H1 (cell line): ENCODE measurements at regions not wholly inside any gene's neighbourhood (a gene's known extent, or its start where the extent isn't known, plus 50 kb on each side); places are given as distances from the start of the nearest gene placed in this dataset.

ENCODE experiments used
- CTCF ChIP-seq, 3 experiments: IDR thresholded peaks; 1 replicate in 2 of 3; 2 replicates in 1 of 3; pipeline versions ENCODE4 v1.5.1 to v1.6.1; 2011; ENCODE audit warnings: low read length in 3 of 3, mild to moderate bottlenecking in 3 of 3, inconsistent platforms in 2 of 3, low read depth in 1 of 3, moderate library complexity in 1 of 3; ENCODE audit not compliant: insufficient read depth in 1 of 3; ENCODE audit errors: control extremely low read depth in 1 of 3
- EZH2 ChIP-seq: fragments of 200-600 bp; sonication (generic); IDR thresholded peaks from 2 replicates; pipeline ENCODE4 v1.7.1; 2012; ENCODE audit warnings: low read depth, mild to moderate bottlenecking, moderate library complexity, low read length, inconsistent platforms; ENCODE audit not compliant: severe bottlenecking
- MAFK ChIP-seq: IDR thresholded peaks from 2 replicates; pipeline ENCODE4 v1.6.1; 2012; ENCODE audit warnings: low read depth, mild to moderate bottlenecking, improper control_type of control experiment, low read length
- POLR2AphosphoS5 ChIP-seq: IDR thresholded peaks from 2 replicates; pipeline ENCODE4 v1.6.1; 2011; ENCODE audit warnings: low read depth, low read length
- SP2 ChIP-seq: IDR thresholded peaks from 2 replicates; pipeline ENCODE4 v1.6.1; 2012; ENCODE audit warnings: mild to moderate bottlenecking, low read length, inconsistent platforms
- SRF ChIP-seq: IDR thresholded peaks from 2 replicates; pipeline ENCODE4 v1.6.1; 2011; ENCODE audit warnings: mild to moderate bottlenecking, low read depth, low read length, moderate library complexity

GRCh38 chr10:9951481-9952257 lies 1066.0 kb upstream of the CELF2 start:
- TF ChIP-seq SP2 (no peak), EZH2 (no peak), CTCF (IDR thresholded peaks at IDR 0.05; ENCODE audit: control extremely low read depth in 1 of 3, insufficient read depth in 1 of 3, low read depth in 1 of 3, low read length in 3 of 3) (no peak), POLR2AphosphoS5 (no peak), MAFK (no peak), SRF (no peak)
